ENCODE measurements at regions not wholly inside any gene's neighbourhood (a gene's known extent, or its start where the extent isn't known, plus 50 kb on each side); places are given as distances from the start of the nearest gene placed in this dataset.
A peak's percentile ranks its signal among the peaks of the same experiment; 100 is the strongest.

- peak; percentile 1 to 28 for DNase-seq (ENCODE audit: low read depth in 2 of 2)
Measured at GRCh38 chr5:70585996-70586395, 170.8 kb downstream of the GTF2H2C_2 start.

Measured in stimulated activated CD8-positive, alpha-beta memory T cell treated with anti-CD3 and anti-CD28 coated beads, Interleukin-7, amount 100 ng/mL, for 1 hour (primary cell).